NOMO-1 treated with DMSO at 0.1 percent for 48 hours (cell line): ENCODE measurements at regions not wholly inside any gene's neighbourhood (a gene's known extent, or its start where the extent isn't known, plus 50 kb on each side); places are given as distances from the start of the nearest gene placed in this dataset.
"Not testable (repeated sequence)": the region's sequence is repeated elsewhere in the genome, so short reads cannot be mapped to it uniquely, and the experiment has no call there.

ENCODE experiments used
- DNase-seq: peaks from one replicate; lab custom pipeline; 2025; ENCODE audit not compliant: unreplicated experiment; lab: John Stamatoyannopoulos, UW

GRCh38 chr20:19868441-19868840 lies 110.4 kb downstream of the RIN2 start:
- DNase-seq: no peak

- DNase-seq: peak; percentile 25
These were observed 113.9 kb downstream of the RIN2 start for GRCh38 chr20:19872001-19872400.

GRCh38 chr20:19874040-19874727 lies 116.1 kb downstream of the RIN2 start:
- no peak for DNase-seq

GRCh38 chr20:19875376-19876221 lies 117.5 kb downstream of the RIN2 start:
- peak; percentile 27 for DNase-seq

- no peak for DNase-seq
These were observed 118.9 kb downstream of the RIN2 start for GRCh38 chr20:19876828-19877460.

- DNase-seq: not testable (repeated sequence)
These were observed 121.8 kb downstream of the RIN2 start for GRCh38 chr20:19879874-19880255.

GRCh38 chr20:19880256-19881079 lies 122.4 kb downstream of the RIN2 start:
- no peak for DNase-seq

- DNase-seq: no peak
These were observed 123.2 kb downstream of the RIN2 start for GRCh38 chr20:19881080-19881840.

GRCh38 chr20:19881990-19882389 lies 123.9 kb downstream of the RIN2 start:
- no peak for DNase-seq

- no peak for DNase-seq
These were observed 124.4 kb downstream of the RIN2 start for GRCh38 chr20:19882446-19882845.

- DNase-seq: no peak
These were observed 125.4 kb downstream of the RIN2 start for GRCh38 chr20:19883501-19883900.

- no peak for DNase-seq
These were observed 127.5 kb downstream of the RIN2 start for GRCh38 chr20:19885594-19885938.

GRCh38 chr20:19885939-19886660 lies 128.0 kb downstream of the RIN2 start:
- no peak for DNase-seq

- DNase-seq: no peak
These were observed 128.7 kb downstream of the RIN2 start for GRCh38 chr20:19886661-19887288.

- no peak for DNase-seq
These were observed 129.4 kb upstream of the NAA20 start for GRCh38 chr20:19887556-19888268.

- no peak for DNase-seq
These were observed 128.9 kb upstream of the NAA20 start for GRCh38 chr20:19888269-19888671.

GRCh38 chr20:19889011-19889953 lies 127.9 kb upstream of the NAA20 start:
- no peak for DNase-seq
